GM19467 (cell line): ENCODE measurements at regions not wholly inside any gene's neighbourhood (a gene's known extent, or its start where the extent isn't known, plus 50 kb on each side); places are given as distances from the start of the nearest gene placed in this dataset.
A peak's percentile ranks its signal among the peaks of the same experiment; 100 is the strongest.
"Not testable (repeated sequence)": the region's sequence is repeated elsewhere in the genome, so short reads cannot be mapped to it uniquely, and the experiment has no call there.

Experiments used
- ATAC-seq: cut with Tn5 transposase; IDR thresholded peaks from one replicate; pipeline ENCODE4 v1.9.1; 2021; ENCODE audit warnings: mild to moderate bottlenecking, moderate library complexity; ENCODE audit not compliant: unreplicated experiment

- no peak for ATAC-seq
Measured at GRCh38 chr13:38283346-38283745, 66.3 kb upstream of the UFM1 start.

GRCh38 chr13:38265132-38265497 is 84.5 kb upstream of the UFM1 start:
- no peak for ATAC-seq

GRCh38 chr13:38264363-38265131 is 85.1 kb upstream of the UFM1 start:
- no peak for ATAC-seq

DNA sequence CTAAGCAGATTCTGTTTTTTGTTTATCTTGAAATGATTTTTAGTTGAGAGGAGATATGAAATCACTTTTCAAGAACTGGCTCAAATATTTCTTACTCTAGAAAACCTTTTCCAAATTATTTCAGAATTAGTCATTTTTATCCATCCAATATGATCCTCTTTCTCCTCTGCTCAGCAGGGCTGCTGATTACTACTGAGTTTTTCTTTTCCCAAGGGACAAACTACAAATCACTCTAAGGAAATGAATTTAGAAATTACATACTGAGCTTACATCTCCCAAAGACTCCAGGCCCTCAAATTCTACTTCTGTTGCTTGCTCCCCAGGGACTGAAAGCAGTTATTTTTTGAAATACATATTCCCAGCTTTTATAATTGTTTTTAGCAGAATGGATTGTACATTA is 87.4 kb upstream of the UFM1 start:
- no peak for ATAC-seq

DNA sequence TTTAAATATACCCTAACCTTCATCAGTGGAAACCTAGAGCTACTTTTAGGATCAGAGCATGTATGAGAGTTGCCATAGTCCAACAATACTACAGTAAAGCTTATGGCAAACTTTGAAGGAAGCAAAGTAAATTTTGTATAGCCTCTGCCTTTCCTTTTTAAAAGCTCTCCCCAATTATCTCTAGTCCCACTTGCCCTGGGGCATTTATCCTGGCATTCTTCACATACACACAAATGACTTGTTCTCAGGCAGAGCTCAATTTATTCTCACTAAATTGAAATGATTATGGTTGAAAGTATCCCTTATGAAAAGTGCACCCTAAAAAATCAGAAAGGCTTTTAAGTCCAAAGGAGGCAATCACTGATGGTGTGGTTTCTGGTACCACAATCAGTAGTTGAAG is 94.1 kb upstream of the UFM1 start:
- no peak for ATAC-seq

- no peak for ATAC-seq
Measured at GRCh38 chr13:38239874-38240273, 109.8 kb upstream of the UFM1 start.

DNA sequence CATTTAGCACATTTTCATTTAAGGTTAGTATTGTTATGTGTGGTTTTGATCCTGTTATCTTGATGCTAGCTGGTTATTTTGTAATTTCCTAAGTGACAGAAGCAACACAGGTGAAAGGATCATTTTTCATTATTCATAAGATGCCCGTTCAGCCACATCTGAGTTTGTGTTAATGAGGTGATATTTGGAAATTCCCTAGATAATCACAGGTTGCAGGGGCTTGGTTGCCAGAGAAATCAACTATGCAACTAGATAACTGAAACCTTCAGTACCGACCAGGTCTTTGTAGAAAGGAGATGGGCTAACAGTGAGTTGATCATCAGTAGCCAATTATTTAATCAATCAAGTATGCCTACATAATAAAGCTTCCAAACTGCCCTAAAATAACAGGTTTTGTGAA is 121.3 kb upstream of the UFM1 start:
- no peak for ATAC-seq

DNA sequence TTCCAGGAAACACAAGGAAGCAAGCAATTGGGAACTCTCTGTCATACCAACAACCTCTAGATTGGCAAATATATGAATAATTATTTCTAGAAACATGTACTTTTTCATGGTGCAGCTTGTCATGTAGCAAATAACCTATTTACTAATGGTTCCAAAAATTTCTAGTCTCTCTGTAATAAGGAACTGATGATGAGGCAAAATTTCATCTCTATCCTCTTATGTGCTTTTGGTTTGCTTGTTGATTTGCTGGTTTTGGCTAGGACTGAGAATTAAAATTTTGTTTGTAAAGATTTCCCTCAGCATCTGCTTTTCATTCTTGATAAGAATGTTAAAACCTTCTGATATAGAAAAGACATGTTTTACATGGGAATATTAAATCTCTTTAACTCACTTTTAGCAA is 123.2 kb upstream of the UFM1 start:
- ATAC-seq, result no peak

DNA sequence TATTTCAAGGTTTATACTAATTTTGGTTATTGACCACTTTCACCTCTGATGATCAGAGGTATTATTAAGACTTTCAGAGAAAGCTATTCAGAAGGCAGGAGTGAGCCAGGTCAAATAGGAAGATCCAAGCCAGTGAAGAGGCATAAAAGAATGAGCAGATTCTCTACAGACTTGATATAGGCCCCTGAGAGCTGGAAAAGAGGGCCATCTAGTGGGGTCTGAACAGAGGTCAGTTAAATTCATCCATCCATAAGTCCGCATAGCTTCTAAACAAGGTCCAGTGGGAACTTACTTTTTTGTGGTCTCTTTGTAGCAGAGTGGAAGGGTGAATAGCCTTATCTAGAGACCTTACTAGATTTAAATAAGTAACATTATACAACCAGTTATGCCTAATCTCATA is 126.6 kb upstream of the UFM1 start:
- no peak for ATAC-seq

DNA sequence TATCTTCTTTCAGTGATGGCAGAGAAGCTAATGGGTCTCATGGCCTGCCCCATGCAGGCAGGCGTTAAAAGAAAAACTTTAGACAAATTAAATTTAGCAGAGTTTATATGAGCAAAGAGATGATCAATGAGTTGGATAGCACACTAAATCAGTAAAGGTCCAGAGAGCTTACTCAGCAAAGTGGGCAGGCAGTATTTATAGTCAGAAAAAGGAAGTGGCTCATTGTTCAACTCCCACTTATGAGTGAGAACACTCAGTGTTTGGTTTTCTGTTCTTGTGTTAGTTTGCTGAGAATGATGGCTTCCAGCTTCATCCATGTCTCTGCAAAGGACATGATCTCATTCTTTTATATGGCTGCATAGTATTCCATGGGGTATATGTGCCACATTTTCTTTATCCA is 128.5 kb upstream of the UFM1 start:
- not testable (repeated sequence) for ATAC-seq

DNA sequence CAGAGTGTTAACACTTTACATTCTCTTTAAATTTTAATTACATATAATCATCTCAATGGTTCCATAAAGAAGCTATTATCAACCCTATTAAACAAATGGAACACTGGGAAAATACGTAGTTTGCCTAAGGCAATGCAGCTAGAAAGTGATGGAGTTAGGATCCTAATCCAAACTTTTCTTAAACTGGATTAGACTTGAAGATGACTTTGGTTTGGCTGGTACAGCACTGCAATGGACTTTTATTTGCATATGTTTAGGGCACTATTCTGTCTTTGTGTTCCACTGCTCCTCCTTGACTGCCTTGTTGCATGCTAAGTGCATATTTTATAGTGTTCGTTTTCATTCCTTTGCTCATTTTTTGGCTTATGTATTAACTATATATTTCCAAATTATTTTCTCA is 133.5 kb upstream of the UFM1 start:
- no peak for ATAC-seq

DNA sequence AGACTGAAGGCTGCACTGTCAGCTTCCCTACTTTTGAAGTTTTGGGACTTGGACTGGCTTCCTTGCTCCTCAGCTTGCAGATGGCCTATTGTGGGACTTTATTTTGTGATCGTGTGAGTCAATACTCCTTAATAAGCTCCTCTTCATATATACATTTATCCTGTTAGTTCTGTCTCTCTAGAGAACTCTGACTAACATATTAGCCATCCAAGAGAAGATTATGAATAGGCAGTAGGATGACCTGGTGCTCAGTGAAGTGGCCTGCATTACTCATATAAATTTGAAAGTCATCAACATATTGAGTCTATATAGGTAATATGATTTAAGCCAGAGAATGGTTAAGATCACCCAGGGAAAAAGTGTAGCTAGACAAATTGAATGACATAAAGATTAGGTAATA is 136.3 kb upstream of the UFM1 start:
- no peak for ATAC-seq

- no peak for ATAC-seq
Measured at GRCh38 chr13:38210928-38211596, 138.6 kb upstream of the UFM1 start.

DNA sequence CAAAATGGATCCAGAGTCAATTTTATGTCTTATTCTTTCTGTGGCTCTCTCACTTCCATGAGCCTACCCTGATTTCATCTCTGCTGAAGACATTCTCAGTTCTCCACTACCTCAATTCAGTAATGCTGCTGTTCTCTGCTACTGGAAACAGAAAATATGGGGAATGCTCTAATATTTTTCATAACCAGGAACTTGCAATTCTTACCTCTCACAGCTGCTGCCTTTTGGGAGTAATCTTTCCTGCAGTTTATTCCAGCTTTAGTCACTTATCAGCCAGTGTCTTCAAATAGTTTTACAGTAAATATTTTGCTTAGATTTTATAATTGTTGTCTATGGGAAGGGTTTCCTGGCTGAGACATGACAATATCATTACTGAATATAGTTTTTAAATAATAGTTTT is 145.1 kb upstream of the UFM1 start:
- ATAC-seq, result no peak

GRCh38 chr13:38202740-38203139 is 146.9 kb upstream of the UFM1 start:
- no peak for ATAC-seq

- ATAC-seq, result no peak
Measured at GRCh38 chr13:38191016-38191415, 158.6 kb upstream of the UFM1 start.

DNA sequence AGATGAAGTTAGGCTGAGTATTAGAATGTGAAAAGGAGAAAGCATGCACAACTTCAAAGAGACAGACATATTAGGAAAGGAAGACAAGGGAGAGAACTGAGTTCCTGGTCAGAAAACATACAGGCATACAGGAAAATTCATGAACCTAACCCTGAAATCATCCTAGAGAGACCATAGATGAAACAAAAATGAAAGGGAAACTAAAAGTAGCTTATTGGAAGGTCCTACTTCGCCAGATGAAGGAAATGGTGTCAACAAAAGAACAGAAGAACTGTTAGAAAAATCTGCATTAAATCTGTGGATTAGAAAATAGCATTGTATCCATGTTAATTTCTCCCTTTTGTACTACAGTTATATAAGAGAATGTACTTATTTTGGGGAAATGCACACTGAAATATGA is 169.0 kb upstream of the UFM1 start:
- ATAC-seq, result peak; percentile 50

- ATAC-seq, result no peak
Measured at GRCh38 chr13:38180126-38180525, 169.5 kb upstream of the UFM1 start.

DNA sequence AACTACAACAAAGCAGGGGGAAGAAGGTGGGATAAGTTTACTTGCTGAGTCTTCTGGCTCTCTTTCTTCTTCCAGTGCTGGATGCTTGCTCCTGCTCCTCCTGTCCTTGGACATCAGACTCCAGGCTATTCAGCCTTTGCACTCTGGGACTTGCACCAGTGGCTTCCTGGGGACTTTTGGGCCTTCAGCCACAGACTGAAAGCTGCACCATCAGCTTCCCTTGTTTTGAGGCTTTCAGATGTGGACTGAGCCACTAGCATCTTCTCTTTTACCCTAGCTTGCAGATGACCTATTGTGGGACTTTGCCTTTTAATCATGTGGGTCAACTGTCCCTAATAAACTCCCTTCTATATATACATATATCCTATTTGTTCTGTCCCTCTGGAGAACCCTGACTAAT is 173.0 kb upstream of the UFM1 start:
- no peak for ATAC-seq

DNA sequence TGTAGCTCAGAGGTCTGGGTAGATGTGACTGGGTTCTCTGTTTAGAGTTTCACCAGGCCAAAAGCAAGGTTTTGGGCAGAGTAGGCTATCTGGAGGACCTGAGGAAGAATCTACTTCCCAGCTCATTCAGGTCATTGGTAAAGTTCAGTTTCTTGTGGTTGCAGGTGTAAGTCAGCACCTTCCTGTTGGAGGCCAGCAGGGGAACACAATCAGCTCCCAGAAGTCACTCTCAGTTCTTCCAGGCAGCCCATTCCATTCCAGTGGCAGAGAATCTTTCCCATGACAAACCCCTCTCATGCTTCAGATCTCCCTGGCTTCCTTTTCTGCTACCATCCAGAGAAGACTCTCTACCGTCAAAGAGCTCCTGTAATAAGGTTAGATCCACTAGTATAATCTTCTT is 176.2 kb upstream of the UFM1 start:
- no peak for ATAC-seq

DNA sequence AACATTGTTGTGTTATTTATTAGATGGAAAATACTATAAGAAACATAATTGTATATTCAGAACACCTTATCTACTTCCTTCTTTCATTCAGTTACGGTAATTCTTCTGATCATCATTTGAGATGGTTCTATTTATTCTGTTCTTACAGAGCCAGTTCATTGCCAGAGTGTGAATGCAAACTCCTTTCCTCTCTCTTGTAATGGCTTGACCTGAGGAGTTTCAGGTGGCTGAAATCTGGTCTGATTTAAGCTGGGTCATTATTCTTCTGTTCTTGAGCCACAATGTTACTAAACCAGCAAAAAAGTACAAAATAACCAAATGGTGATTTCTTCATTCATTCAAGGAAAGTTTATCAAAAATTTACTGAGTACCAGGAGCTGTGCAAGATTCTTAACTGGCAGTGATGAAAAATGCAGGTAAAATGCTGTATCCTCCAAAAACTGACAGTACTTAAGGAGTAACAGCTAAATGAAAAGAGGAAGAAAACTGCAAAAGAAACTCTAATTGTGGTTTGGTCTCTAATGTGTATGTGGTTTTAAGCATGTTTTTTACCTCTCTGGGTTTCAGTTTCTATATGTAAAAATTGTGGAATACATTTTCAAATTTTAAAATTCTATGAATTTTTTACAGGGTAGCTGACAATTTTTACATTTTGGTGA is 182.4 kb upstream of the UFM1 start:
- peak; percentile 95 for ATAC-seq

GRCh38 chr13:38166116-38166515 is 183.5 kb upstream of the UFM1 start:
- ATAC-seq, result no peak
